ENCODE measurements at regions not wholly inside any gene's neighbourhood (a gene's known extent, or its start where the extent isn't known, plus 50 kb on each side); places are given as distances from the start of the nearest gene placed in this dataset.

GRCh38 chr13:97810152-97810551, 143.3 kb upstream of the IPO5 start:
- ChIA-PET POLR2A (ENCODE audit: low non-redundant PET) (no interaction called here), CTCF (no interaction called here)
- H3K27ac ChIP-seq: no peak overlapping the region
- peak; percentile 18 for DNase-seq (ENCODE audit: low spot score)
- TF ChIP-seq, protein P1, sequence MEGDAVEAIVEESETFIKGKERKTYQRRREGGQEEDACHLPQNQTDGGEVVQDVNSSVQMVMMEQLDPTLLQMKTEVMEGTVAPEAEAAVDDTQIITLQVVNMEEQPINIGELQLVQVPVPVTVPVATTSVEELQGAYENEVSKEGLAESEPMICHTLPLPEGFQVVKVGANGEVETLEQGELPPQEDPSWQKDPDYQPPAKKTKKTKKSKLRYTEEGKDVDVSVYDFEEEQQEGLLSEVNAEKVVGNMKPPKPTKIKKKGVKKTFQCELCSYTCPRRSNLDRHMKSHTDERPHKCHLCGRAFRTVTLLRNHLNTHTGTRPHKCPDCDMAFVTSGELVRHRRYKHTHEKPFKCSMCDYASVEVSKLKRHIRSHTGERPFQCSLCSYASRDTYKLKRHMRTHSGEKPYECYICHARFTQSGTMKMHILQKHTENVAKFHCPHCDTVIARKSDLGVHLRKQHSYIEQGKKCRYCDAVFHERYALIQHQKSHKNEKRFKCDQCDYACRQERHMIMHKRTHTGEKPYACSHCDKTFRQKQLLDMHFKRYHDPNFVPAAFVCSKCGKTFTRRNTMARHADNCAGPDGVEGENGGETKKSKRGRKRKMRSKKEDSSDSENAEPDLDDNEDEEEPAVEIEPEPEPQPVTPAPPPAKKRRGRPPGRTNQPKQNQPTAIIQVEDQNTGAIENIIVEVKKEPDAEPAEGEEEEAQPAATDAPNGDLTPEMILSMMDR (conservative IDR thresholded peaks at IDR 0.05; ENCODE audit: low read depth): peak; percentile 37

- TF ChIP-seq, protein P1 (conservative IDR thresholded peaks at IDR 0.05; ENCODE audit: low read depth): no peak
- POLR2A ChIA-PET (ENCODE audit: low non-redundant PET): no interaction called here
- no peak for DNase-seq (ENCODE audit: low spot score)
- CTCF ChIA-PET: no interaction called here
- H3K27ac ChIP-seq: no peak overlapping the region
Observed at GRCh38 chr13:97822377-97822776, 131.1 kb upstream of the IPO5 start.

GRCh38 chr13:97826421-97827012, 127.0 kb upstream of the IPO5 start:
- POLR2A ChIA-PET (ENCODE audit: low non-redundant PET): no interaction called here
- H3K27ac ChIP-seq: no peak overlapping the region
- CTCF ChIA-PET: interaction anchor here (0.5 kb wide), 1 partner anchor 279 kb away, joined by 3 read pairs; no protein-coding TSS in a partner anchor
- TF ChIP-seq, protein P1 (conservative IDR thresholded peaks at IDR 0.05; ENCODE audit: low read depth): no peak
- DNase-seq (ENCODE audit: low spot score): no peak

- DNase-seq (ENCODE audit: low spot score): no peak
- TF ChIP-seq, protein P1 (conservative IDR thresholded peaks at IDR 0.05; ENCODE audit: low read depth): no peak
- POLR2A ChIA-PET (ENCODE audit: low non-redundant PET): no interaction called here
- H3K27ac ChIP-seq: no peak overlapping the region
- CTCF ChIA-PET: interaction anchor here (0.6 kb wide), 1 partner anchor 598 kb away, joined by 3 read pairs; no protein-coding TSS in a partner anchor
Observed at GRCh38 chr13:97834250-97834649, 119.2 kb upstream of the IPO5 start.

- H3K27ac ChIP-seq: no peak overlapping the region
- no peak for DNase-seq (ENCODE audit: low spot score)
- POLR2A ChIA-PET (ENCODE audit: low non-redundant PET): no interaction called here
- TF ChIP-seq, protein P1 (conservative IDR thresholded peaks at IDR 0.05; ENCODE audit: low read depth): no peak
- CTCF ChIA-PET: no interaction called here
Observed at GRCh38 chr13:97843189-97843588, 110.3 kb upstream of the IPO5 start.

DNA sequence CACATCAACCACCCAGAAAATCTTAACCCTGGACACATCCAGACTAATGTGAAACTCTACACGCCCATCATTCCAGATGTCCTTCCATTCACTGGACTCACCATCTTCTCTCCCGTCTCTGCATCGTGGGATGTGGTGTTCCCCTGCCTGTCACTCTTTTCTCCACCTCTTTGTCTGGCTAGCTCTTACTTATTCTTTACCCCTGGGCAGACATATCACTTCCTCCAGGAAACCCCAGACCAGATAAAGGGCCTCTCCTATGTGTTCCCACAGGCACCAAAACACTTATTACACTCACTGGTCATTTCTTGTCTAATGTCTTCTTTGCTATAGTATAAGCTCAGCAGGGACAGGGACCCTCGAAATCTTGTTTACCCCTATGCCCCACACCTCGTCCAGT, 109.3 kb upstream of the IPO5 start:
- TF ChIP-seq, protein P1 (conservative IDR thresholded peaks at IDR 0.05; ENCODE audit: low read depth): no peak
- ChIA-PET CTCF (no interaction called here), POLR2A (ENCODE audit: low non-redundant PET) (no interaction called here)
- no peak overlapping the region for H3K27ac ChIP-seq
- no peak for DNase-seq (ENCODE audit: low spot score)

Data from RWPE1 (cell line).